PFSK-1 (cell line): ENCODE measurements at regions not wholly inside any gene's neighbourhood (a gene's known extent, or its start where the extent isn't known, plus 50 kb on each side); places are given as distances from the start of the nearest gene placed in this dataset.

Source experiments
- FOXP2 ChIP-seq: optimal IDR thresholded peaks from 2 replicates; pipeline ENCODE3; 2011; ENCODE audit warnings: borderline replicate concordance, control low read depth, inconsistent platforms; ENCODE audit not compliant: insufficient read depth; ENCODE audit errors: extremely low read length, extremely low read depth
- POLR2AphosphoS5 ChIP-seq: IDR thresholded peaks from 2 replicates; pipeline ENCODE4 v1.6.1; 2012; ENCODE audit warnings: low read depth, mild to moderate bottlenecking, control low read depth, low read length, moderate library complexity
- REST ChIP-seq, 2 experiments: IDR thresholded peaks; 2 replicates each; pipeline versions ENCODE4 v1.6.1 to v1.8.0; 2011 to 2012; ENCODE audit warnings: low read depth in 2 of 2, low read length in 2 of 2, control low read depth in 1 of 2, inconsistent platforms in 1 of 2, mild to moderate bottlenecking in 1 of 2, moderate library complexity in 1 of 2; ENCODE audit not compliant: insufficient read depth in 1 of 2
- SIN3A ChIP-seq: IDR thresholded peaks from 2 replicates; pipeline ENCODE4 v1.6.1; 2012; ENCODE audit warnings: mild to moderate bottlenecking, low read length, moderate library complexity, borderline replicate concordance; ENCODE audit not compliant: insufficient read depth
- TAF1 ChIP-seq: IDR thresholded peaks from 2 replicates; pipeline ENCODE4 v1.6.1; 2012; ENCODE audit warnings: low read length, control low read depth, borderline replicate concordance; ENCODE audit not compliant: insufficient read depth

- TF ChIP-seq FOXP2 (no peak), REST (IDR thresholded peaks at IDR 0.05; ENCODE audit: insufficient read depth in 1 of 2, low read depth in 2 of 2, low read length in 2 of 2) (no peak), POLR2AphosphoS5 (no peak), SIN3A (no peak), TAF1 (no peak)
Observed at GRCh38 chr20:40861427-40862008, 167.1 kb upstream of the TOP1 start.

GRCh38 chr20:40863355-40863919 lies 165.2 kb upstream of the TOP1 start:
- TF ChIP-seq TAF1 (no peak), POLR2AphosphoS5 (no peak), SIN3A (no peak), FOXP2 (no peak), REST (IDR thresholded peaks at IDR 0.05; ENCODE audit: insufficient read depth in 1 of 2, low read depth in 2 of 2, low read length in 2 of 2) (no peak)

- TF ChIP-seq POLR2AphosphoS5 (no peak), SIN3A (no peak), REST (IDR thresholded peaks at IDR 0.05; ENCODE audit: insufficient read depth in 1 of 2, low read depth in 2 of 2, low read length in 2 of 2) (no peak), FOXP2 (no peak)
Observed at GRCh38 chr20:40864470-40864869, 164.2 kb upstream of the TOP1 start.

GRCh38 chr20:40865095-40865494 lies 163.5 kb upstream of the TOP1 start:
- no peak for TF ChIP-seq TAF1
- no peak for TF ChIP-seq FOXP2
- no peak for TF ChIP-seq SIN3A
- TF ChIP-seq POLR2AphosphoS5 = no peak
- TF ChIP-seq REST (IDR thresholded peaks at IDR 0.05; ENCODE audit: insufficient read depth in 1 of 2, low read depth in 2 of 2, low read length in 2 of 2) = no peak

- TF ChIP-seq SIN3A (no peak), POLR2AphosphoS5 (no peak), REST (IDR thresholded peaks at IDR 0.05; ENCODE audit: insufficient read depth in 1 of 2, low read depth in 2 of 2, low read length in 2 of 2) (no peak), FOXP2 (no peak), TAF1 (no peak)
Observed at GRCh38 chr20:40866056-40866455, 162.6 kb upstream of the TOP1 start.
